ENCODE measurements at regions not wholly inside any gene's neighbourhood (a gene's known extent, or its start where the extent isn't known, plus 50 kb on each side); places are given as distances from the start of the nearest gene placed in this dataset.

- Mint-ChIP-seq H3K27me3 (ENCODE audit: low read depth) (peaks cover 8% of the 10 kb centered on the region), H3K27ac (no peak overlapping the region), H3K4me3 (no peak overlapping the region), H3K9me3 (peaks cover 9% of the 10 kb centered on the region; the same call in 1 of the 2 replicates), H3K36me3 (no peaks in the 10 kb centered on the region), H3K4me1 (peaks cover 10% of the 10 kb centered on the region)
- TF ChIP-seq CDX4 (CRISPR knock-in tag; IDR thresholded peaks at IDR 0.05; ENCODE audit: borderline replicate concordance) (no peak), ZNF532 (CRISPR knock-in tag; IDR thresholded peaks at IDR 0.05; ENCODE audit: borderline replicate concordance) (no peak), FOXK1 (CRISPR knock-in tag; IDR thresholded peaks at IDR 0.05) (no peak), ZNF138 (CRISPR knock-in tag; conservative IDR thresholded peaks at IDR 0.05) (no peak), ATF6 (CRISPR knock-in tag; IDR thresholded peaks at IDR 0.05) (no peak), E2F4 (CRISPR knock-in tag; IDR thresholded peaks at IDR 0.05; ENCODE audit: borderline replicate concordance, low read depth) (no peak)
- DNase-seq (ENCODE audit: low spot score), result no peak
- ChIA-PET POLR2A (interaction anchor here (0.6 to 1.0 kb wide), 2 partner anchors 10 to 131 kb away, joined by 4 to 6 read pairs; no protein-coding TSS in a partner anchor), CTCF (no interaction called here)
- ATAC-seq, result no peak
Measured at GRCh38 chr4:24226023-24226422, 336.2 kb upstream of the PPARGC1A start.

GRCh38 chr4:24224446-24224845 lies 334.6 kb upstream of the PPARGC1A start:
- Mint-ChIP-seq H3K4me3 (no peak overlapping the region), H3K36me3 (no peaks in the 10 kb centered on the region), H3K27me3 (ENCODE audit: low read depth) (peaks cover 8% of the 10 kb centered on the region), H3K27ac (no peak overlapping the region), H3K4me1 (no peaks in the 10 kb centered on the region), H3K9me3 (peaks cover 9% of the 10 kb centered on the region)
- DNase-seq (ENCODE audit: low spot score), result no peak
- CTCF ChIA-PET, result no interaction called here
- ATAC-seq, result no peak
- TF ChIP-seq KAT7 (CRISPR knock-in tag; IDR thresholded peaks at IDR 0.05; ENCODE audit: borderline replicate concordance) (no peak), ESRRA (CRISPR knock-in tag; IDR thresholded peaks at IDR 0.05; ENCODE audit: borderline replicate concordance) (no peak), ZNF219 (CRISPR knock-in tag; IDR thresholded peaks at IDR 0.05; ENCODE audit: borderline replicate concordance) (no peak), PREB (CRISPR knock-in tag; IDR thresholded peaks at IDR 0.05; ENCODE audit: borderline replicate concordance) (no peak), NFE2L1 (CRISPR knock-in tag; IDR thresholded peaks at IDR 0.05) (no peak), TCF7 (CRISPR knock-in tag; IDR thresholded peaks at IDR 0.05; ENCODE audit: low read depth) (no peak), ZMAT4 (CRISPR knock-in tag; IDR thresholded peaks at IDR 0.05) (no peak), ZSCAN18 (CRISPR knock-in tag; IDR thresholded peaks at IDR 0.05) (no peak), ZNF317 (CRISPR knock-in tag; IDR thresholded peaks at IDR 0.05; ENCODE audit: borderline replicate concordance, low read depth) (no peak), FOXP1 (CRISPR knock-in tag; IDR thresholded peaks at IDR 0.05; ENCODE audit: borderline replicate concordance) (no peak)
- POLR2A ChIA-PET, result no interaction called here
